RWPE2 (cell line): ENCODE measurements at regions not wholly inside any gene's neighbourhood (a gene's known extent, or its start where the extent isn't known, plus 50 kb on each side); places are given as distances from the start of the nearest gene placed in this dataset.
A peak's percentile ranks its signal among the peaks of the same experiment; 100 is the strongest.

Experiments used
- ATAC-seq: fragments of 200-7000 bp; cut with Tn5 transposase; 3 replicates; pipeline ENCODE4 v1.9.1; 2021; ENCODE audit warnings: low read depth
- DNase-seq: peaks from one replicate; pipeline ENCODE4 v3.0.0-alpha.2; 2020; ENCODE audit warnings: low spot score
- H3K27ac ChIP-seq: fragments of 450-650 bp; 2 replicates; pipeline ENCODE4 v1.5.1; 2017; ENCODE audit warnings: mild to moderate bottlenecking; ENCODE audit not compliant: poor library complexity, severe bottlenecking
- H3K27me3 ChIP-seq: fragments of 250-450 bp; sonication (Bioruptor Pico); 2 replicates; pipeline ENCODE4 v1.5.1; 2021; ENCODE audit warnings: mild to moderate bottlenecking, moderate library complexity; ENCODE audit not compliant: insufficient read depth, poor library complexity, severe bottlenecking
- H3K36me3 ChIP-seq: fragments of 250-450 bp; sonication (Bioruptor Pico); 2 replicates; pipeline ENCODE4 v1.5.1; 2020; ENCODE audit warnings: low read depth, mild to moderate bottlenecking, moderate library complexity
- H3K4me1 ChIP-seq: fragments of 250-450 bp; sonication (Bioruptor Pico); 2 replicates; pipeline ENCODE4 v1.5.1; 2021; ENCODE audit warnings: mild to moderate bottlenecking, moderate library complexity; ENCODE audit not compliant: insufficient read depth, poor library complexity, severe bottlenecking
- H3K4me3 ChIP-seq: fragments of 250-450 bp; sonication (Bioruptor Pico); 2 replicates; pipeline ENCODE4 v1.5.1; 2021; ENCODE audit warnings: mild to moderate bottlenecking, moderate library complexity; ENCODE audit not compliant: severe bottlenecking
- H3K9me3 ChIP-seq: fragments of 250-450 bp; sonication (Bioruptor Pico); 2 replicates; pipeline ENCODE4 v1.5.1; 2021; ENCODE audit warnings: mild to moderate bottlenecking, moderate library complexity; ENCODE audit not compliant: severe bottlenecking
- TF ChIP-seq, protein P1 (sequence below): fragments of 450-650 bp; IDR thresholded peaks from one replicate; pipeline ENCODE4 v1.5.1; 2017; ENCODE audit warnings: mild to moderate bottlenecking, moderate library complexity; ENCODE audit not compliant: poor library complexity, severe bottlenecking

GRCh38 chr9:1938135-1938534 is 77.0 kb upstream of the SMARCA2 start:
- DNase-seq (no peak), ATAC-seq (no peak)
- H3K9me3 ChIP-seq = no peaks in the 10 kb centered on the region
- H3K27me3 ChIP-seq = no peaks in the 10 kb centered on the region
- no peak overlapping the region for H3K27ac ChIP-seq
- no peaks in the 10 kb centered on the region for H3K36me3 ChIP-seq
- no peaks in the 10 kb centered on the region for H3K4me1 ChIP-seq
- TF ChIP-seq, protein P1, sequence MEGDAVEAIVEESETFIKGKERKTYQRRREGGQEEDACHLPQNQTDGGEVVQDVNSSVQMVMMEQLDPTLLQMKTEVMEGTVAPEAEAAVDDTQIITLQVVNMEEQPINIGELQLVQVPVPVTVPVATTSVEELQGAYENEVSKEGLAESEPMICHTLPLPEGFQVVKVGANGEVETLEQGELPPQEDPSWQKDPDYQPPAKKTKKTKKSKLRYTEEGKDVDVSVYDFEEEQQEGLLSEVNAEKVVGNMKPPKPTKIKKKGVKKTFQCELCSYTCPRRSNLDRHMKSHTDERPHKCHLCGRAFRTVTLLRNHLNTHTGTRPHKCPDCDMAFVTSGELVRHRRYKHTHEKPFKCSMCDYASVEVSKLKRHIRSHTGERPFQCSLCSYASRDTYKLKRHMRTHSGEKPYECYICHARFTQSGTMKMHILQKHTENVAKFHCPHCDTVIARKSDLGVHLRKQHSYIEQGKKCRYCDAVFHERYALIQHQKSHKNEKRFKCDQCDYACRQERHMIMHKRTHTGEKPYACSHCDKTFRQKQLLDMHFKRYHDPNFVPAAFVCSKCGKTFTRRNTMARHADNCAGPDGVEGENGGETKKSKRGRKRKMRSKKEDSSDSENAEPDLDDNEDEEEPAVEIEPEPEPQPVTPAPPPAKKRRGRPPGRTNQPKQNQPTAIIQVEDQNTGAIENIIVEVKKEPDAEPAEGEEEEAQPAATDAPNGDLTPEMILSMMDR = no peak
- H3K4me3 ChIP-seq = no peak overlapping the region

- no peak for DNase-seq
- Histone ChIP-seq H3K4me1 (no peaks in the 10 kb centered on the region), H3K4me3 (no peak overlapping the region), H3K9me3 (no peaks in the 10 kb centered on the region), H3K27ac (no peak overlapping the region), H3K36me3 (no peaks in the 10 kb centered on the region), H3K27me3 (no peaks in the 10 kb centered on the region)
- no peak for ATAC-seq
- TF ChIP-seq, protein P1 = no peak
These were observed 76.4 kb upstream of the SMARCA2 start for GRCh38 chr9:1938675-1939170.

DNA sequence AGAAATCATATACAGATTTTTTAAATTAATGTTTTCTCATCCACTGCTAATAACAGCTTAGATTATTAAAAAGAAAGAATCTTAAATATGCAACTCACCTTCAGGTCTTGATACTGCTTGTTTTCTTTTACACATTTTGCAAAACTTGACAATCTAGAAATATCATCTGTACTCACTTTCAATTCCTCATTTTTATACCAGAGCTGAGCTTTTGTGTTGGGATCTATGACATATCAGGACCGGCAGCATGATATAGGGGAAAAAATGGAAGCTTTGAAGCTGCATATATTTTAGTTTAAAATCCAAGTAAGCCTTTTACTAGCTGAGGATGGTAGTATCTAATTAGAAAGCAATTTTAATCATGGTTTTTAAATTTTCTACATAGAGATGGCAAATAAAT is 75.7 kb upstream of the SMARCA2 start:
- Histone ChIP-seq H3K36me3 (no peaks in the 10 kb centered on the region), H3K27ac (no peak overlapping the region), H3K27me3 (no peaks in the 10 kb centered on the region), H3K4me1 (no peaks in the 10 kb centered on the region), H3K9me3 (no peaks in the 10 kb centered on the region), H3K4me3 (no peak overlapping the region)
- TF ChIP-seq, protein P1 = no peak
- no peak for ATAC-seq
- no peak for DNase-seq

GRCh38 chr9:1939926-1940368 is 75.2 kb upstream of the SMARCA2 start:
- TF ChIP-seq, protein P1 = peak; percentile 56
- H3K27me3 ChIP-seq = no peaks in the 10 kb centered on the region
- H3K9me3 ChIP-seq = no peaks in the 10 kb centered on the region
- ATAC-seq = peak; percentile 51; the same call in 2 of the 3 replicates
- DNase-seq = no peak
- H3K27ac ChIP-seq = no peak overlapping the region
- no peaks in the 10 kb centered on the region for H3K36me3 ChIP-seq
- no peak overlapping the region for H3K4me3 ChIP-seq
- H3K4me1 ChIP-seq = no peaks in the 10 kb centered on the region

DNA sequence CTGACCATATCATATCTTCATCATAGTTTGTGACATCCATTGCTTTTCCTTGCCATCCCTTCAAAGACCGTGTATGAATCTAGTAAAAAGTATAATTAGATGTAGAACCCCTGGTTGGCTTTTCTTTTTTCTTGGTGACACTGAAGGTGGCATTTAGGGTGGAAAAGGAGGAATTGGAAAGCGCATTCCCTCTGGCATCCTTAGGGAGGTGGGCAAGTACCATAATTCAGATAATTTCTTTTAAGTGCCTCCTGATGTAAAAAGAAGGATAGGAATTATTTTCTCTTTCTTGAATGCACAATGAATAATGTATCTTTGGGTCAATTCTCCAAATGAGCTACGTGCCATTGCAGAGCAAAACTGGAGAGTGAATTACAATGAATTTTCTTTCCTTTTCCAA is 73.2 kb upstream of the SMARCA2 start:
- H3K4me1 ChIP-seq = no peaks in the 10 kb centered on the region
- no peaks in the 10 kb centered on the region for H3K27me3 ChIP-seq
- TF ChIP-seq, protein P1 = no peak
- no peaks in the 10 kb centered on the region for H3K9me3 ChIP-seq
- no peak overlapping the region for H3K4me3 ChIP-seq
- DNase-seq (no peak), ATAC-seq (no peak)
- H3K27ac ChIP-seq = no peak overlapping the region
- no peaks in the 10 kb centered on the region for H3K36me3 ChIP-seq
